Colonic mucosa (tissue), 4 donors: ENCODE measurements at regions not wholly inside any gene's neighbourhood (a gene's known extent, or its start where the extent isn't known, plus 50 kb on each side); places are given as distances from the start of the nearest gene placed in this dataset.

Source experiments
- DNase-seq: peaks from one replicate; pipeline ENCODE4 v3.0.0-alpha.2; 2020
- H3K27ac ChIP-seq: fragments of 200-600 bp; one replicate; pipeline ENCODE4 v1.8.0; 2021
- H3K27me3 ChIP-seq: fragments of 200-600 bp; one replicate; pipeline ENCODE4 v1.8.0; 2021
- H3K36me3 ChIP-seq: fragments of 200-600 bp; one replicate; pipeline ENCODE4 v1.8.0; 2021
- H3K4me1 ChIP-seq: fragments of 200-600 bp; one replicate; pipeline ENCODE4 v1.8.0; 2021; ENCODE audit warnings: mild to moderate bottlenecking
- H3K4me3 ChIP-seq: fragments of 200-600 bp; one replicate; pipeline ENCODE4 v1.8.0; 2021
- H3K9ac ChIP-seq, 2 donors: one replicate each; pipeline ENCODE4 v1.7.0; 2013; ENCODE audit warnings: control low read depth in 2 of 2, low read depth in 2 of 2, low read length in 2 of 2
- H3K9me3 ChIP-seq: fragments of 200-600 bp; one replicate; pipeline ENCODE4 v1.8.0; 2021
- CTCF ChIP-seq: fragments of 200-600 bp; IDR thresholded peaks from one replicate; pipeline ENCODE4 v1.8.0; 2022; ENCODE audit warnings: antibody characterized with exemption, mild to moderate bottlenecking
- intact Hi-C: fragments of 100-400 bp; cut with DNase I; formaldehyde crosslinking; loops from one replicate; pipeline ENCODE4 v1.14.1; 2022
- donor health status: healthy.
- donor health status: DM: no; HTN: no; CAD: no.
- donor health status: DM: no; HTN: no; CAD: no.

- no peak overlapping the region for H3K4me3 ChIP-seq
- intact Hi-C loops = no loop called here
- H3K36me3 ChIP-seq = no peaks in the 10 kb centered on the region
- DNase-seq = no peak
- H3K9me3 ChIP-seq = no peaks in the 10 kb centered on the region
- TF ChIP-seq CTCF = no peak
- H3K27me3 ChIP-seq = no peaks in the 10 kb centered on the region
- H3K9ac ChIP-seq = no peak overlapping the region
- H3K4me1 ChIP-seq = no peaks in the 10 kb centered on the region
- H3K27ac ChIP-seq = no peak overlapping the region
Observed at GRCh38 chr3:21894459-21895340, 143.7 kb upstream of the ZNF385D start.

GRCh38 chr3:21898316-21898715, 147.3 kb upstream of the ZNF385D start:
- Histone ChIP-seq H3K9me3 (no peaks in the 10 kb centered on the region), H3K27me3 (no peaks in the 10 kb centered on the region), H3K4me3 (no peak overlapping the region), H3K4me1 (no peaks in the 10 kb centered on the region), H3K36me3 (no peaks in the 10 kb centered on the region), H3K9ac (no peak overlapping the region), H3K27ac (no peak overlapping the region)
- intact Hi-C loops = no loop called here
- TF ChIP-seq CTCF = no peak
- DNase-seq = no peak

DNA sequence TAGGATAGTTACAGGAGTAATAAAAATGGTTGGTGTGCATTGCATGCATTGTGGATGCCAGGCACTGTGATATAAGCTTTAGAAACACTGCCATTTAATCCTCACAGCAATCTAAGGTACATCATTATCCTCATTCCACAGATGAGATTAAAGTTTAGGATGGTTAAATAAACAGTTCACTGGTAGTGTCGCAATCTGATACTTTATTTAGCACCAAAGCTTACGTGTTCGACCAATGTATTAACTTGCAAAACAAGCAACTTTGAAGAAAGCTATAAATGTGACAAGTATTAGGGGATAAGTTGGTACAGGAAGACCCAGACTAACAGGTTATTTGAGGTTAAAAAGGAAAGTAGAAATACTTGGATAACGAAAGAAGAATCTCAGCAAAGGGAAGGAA, 150.5 kb upstream of the ZNF385D start:
- Histone ChIP-seq H3K4me1 (no peaks in the 10 kb centered on the region), H3K9me3 (no peaks in the 10 kb centered on the region), H3K27ac (no peak overlapping the region), H3K4me3 (no peak overlapping the region), H3K36me3 (no peaks in the 10 kb centered on the region), H3K9ac (no peak overlapping the region), H3K27me3 (no peaks in the 10 kb centered on the region)
- no peak for DNase-seq
- TF ChIP-seq CTCF = no peak
- intact Hi-C loops = no loop called here

DNA sequence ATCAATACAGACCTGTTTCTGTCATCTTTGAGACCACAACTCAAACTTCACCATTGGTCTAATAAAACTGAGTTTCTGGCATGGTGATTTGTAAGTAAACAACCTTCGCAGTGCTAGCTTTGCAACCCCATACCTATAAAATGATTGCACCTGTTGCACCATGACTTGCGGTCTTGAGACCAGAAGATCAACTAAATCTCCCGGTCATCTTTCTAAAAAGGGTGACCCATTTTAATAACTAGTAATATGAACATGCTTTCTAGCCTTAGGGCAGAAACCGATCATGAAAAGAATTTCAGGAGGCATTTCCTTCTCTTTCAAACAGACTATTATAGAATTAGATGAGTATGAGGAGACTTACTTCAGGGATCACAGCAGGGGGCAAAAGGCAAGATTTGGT, 151.9 kb upstream of the ZNF385D start:
- no peak overlapping the region for H3K4me3 ChIP-seq
- no peak overlapping the region for H3K27ac ChIP-seq
- no peaks in the 10 kb centered on the region for H3K4me1 ChIP-seq
- TF ChIP-seq CTCF = no peak
- H3K27me3 ChIP-seq = no peaks in the 10 kb centered on the region
- DNase-seq = no peak
- intact Hi-C loops = no loop called here
- H3K9me3 ChIP-seq = no peaks in the 10 kb centered on the region
- no peaks in the 10 kb centered on the region for H3K36me3 ChIP-seq
- no peak overlapping the region for H3K9ac ChIP-seq

- Histone ChIP-seq H3K4me1 (no peaks in the 10 kb centered on the region), H3K27me3 (no peaks in the 10 kb centered on the region), H3K4me3 (no peak overlapping the region), H3K27ac (no peak overlapping the region), H3K36me3 (no peaks in the 10 kb centered on the region), H3K9me3 (no peaks in the 10 kb centered on the region), H3K9ac (no peak overlapping the region)
- no peak for TF ChIP-seq CTCF
- DNase-seq = no peak
- intact Hi-C loops = no loop called here
Observed at GRCh38 chr3:21909096-21909495, 158.1 kb upstream of the ZNF385D start.
